ENCODE measurements at regions not wholly inside any gene's neighbourhood (a gene's known extent, or its start where the extent isn't known, plus 50 kb on each side); places are given as distances from the start of the nearest gene placed in this dataset.
A peak's percentile ranks its signal among the peaks of the same experiment; 100 is the strongest.
"Not testable (repeated sequence)": the region's sequence is repeated elsewhere in the genome, so short reads cannot be mapped to it uniquely, and the experiment has no call there.

GRCh38 chr3:198167339-198168039 is 207.5 kb downstream of the LMLN start:
- H3K4me1 ChIP-seq; H3K9me3 ChIP-seq; H3K27ac ChIP-seq; DNase-seq (ENCODE audit: low spot score in 2 of 2); H3K36me3 ChIP-seq; intact Hi-C loops (cut with DNase I); H3K4me3 ChIP-seq; H3K27me3 ChIP-seq: not testable (repeated sequence)
- TF ChIP-seq, protein P1, sequence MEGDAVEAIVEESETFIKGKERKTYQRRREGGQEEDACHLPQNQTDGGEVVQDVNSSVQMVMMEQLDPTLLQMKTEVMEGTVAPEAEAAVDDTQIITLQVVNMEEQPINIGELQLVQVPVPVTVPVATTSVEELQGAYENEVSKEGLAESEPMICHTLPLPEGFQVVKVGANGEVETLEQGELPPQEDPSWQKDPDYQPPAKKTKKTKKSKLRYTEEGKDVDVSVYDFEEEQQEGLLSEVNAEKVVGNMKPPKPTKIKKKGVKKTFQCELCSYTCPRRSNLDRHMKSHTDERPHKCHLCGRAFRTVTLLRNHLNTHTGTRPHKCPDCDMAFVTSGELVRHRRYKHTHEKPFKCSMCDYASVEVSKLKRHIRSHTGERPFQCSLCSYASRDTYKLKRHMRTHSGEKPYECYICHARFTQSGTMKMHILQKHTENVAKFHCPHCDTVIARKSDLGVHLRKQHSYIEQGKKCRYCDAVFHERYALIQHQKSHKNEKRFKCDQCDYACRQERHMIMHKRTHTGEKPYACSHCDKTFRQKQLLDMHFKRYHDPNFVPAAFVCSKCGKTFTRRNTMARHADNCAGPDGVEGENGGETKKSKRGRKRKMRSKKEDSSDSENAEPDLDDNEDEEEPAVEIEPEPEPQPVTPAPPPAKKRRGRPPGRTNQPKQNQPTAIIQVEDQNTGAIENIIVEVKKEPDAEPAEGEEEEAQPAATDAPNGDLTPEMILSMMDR (IDR thresholded peaks at IDR 0.05), result peak in 2 of 3 experiments; percentile 33 to 56

- H3K4me3 ChIP-seq; H3K27me3 ChIP-seq; H3K27ac ChIP-seq; H3K36me3 ChIP-seq; H3K9me3 ChIP-seq; intact Hi-C loops (cut with DNase I); H3K4me1 ChIP-seq; DNase-seq (ENCODE audit: low spot score in 2 of 2): not testable (repeated sequence)
Measured at GRCh38 chr3:198170781-198171180, 210.8 kb downstream of the LMLN start.

- H3K36me3 ChIP-seq; H3K27ac ChIP-seq; H3K4me3 ChIP-seq; H3K4me1 ChIP-seq; DNase-seq (ENCODE audit: low spot score in 2 of 2); H3K27me3 ChIP-seq; H3K9me3 ChIP-seq; intact Hi-C loops (cut with DNase I): not testable (repeated sequence)
Measured at GRCh38 chr3:198173080-198173479, 213.1 kb downstream of the LMLN start.

DNA sequence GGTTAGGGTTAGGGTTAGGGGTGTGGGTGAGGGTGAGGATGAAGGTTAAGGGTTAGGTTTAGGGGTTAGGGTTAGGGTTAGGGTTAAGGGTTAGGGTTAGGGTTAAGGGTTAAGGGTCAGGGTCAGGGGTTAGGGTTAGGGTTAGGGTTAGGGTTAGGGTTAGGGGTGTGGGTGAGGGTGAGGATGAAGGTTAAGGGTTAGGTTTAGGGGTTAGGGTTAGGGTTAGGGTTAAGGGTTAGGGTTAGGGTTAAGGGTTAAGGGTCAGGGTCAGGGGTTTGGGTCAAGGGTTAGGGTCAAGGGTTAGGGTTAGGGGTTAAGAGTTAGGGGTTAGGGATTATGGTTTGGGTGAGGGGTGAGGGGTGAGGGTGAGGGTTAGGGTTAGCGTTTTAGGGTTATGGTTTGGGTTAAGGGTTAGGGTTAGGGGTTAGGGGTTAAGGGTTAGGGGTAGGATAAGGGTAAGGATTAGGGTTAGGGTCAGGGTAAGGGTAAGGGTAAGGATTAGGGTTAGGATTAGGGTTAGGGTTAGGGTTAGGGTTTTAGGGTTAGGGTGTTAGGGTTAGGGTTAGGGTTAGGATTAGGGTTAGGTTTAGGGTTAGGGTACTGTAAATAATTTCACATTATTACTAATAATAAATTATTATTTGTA is 214.0 kb downstream of the LMLN start:
- H3K27ac ChIP-seq; H3K4me3 ChIP-seq; H3K4me1 ChIP-seq; DNase-seq (ENCODE audit: low spot score in 2 of 2); H3K36me3 ChIP-seq; intact Hi-C loops (cut with DNase I); H3K9me3 ChIP-seq; H3K27me3 ChIP-seq: not testable (repeated sequence)

All from ascending aorta (tissue), 2 donors.